MM.1S (cell line): ENCODE measurements at regions not wholly inside any gene's neighbourhood (a gene's known extent, or its start where the extent isn't known, plus 50 kb on each side); places are given as distances from the start of the nearest gene placed in this dataset.

ENCODE experiments used
- DNase-seq: peaks from one replicate; pipeline ENCODE4 v3.0.0-alpha.2; 2015
- H2AFZ ChIP-seq: fragments of 300-600 bp; sonication (generic); 2 replicates; pipeline ENCODE4 v1.6.0; 2016; ENCODE audit warnings: antibody characterized with exemption, low read length
- H3F3A ChIP-seq: fragments of 300-600 bp; sonication (generic); 2 replicates; pipeline ENCODE4 v1.6.1; 2016; ENCODE audit warnings: mild to moderate bottlenecking, antibody characterized with exemption, low read length, moderate library complexity, mixed read lengths; ENCODE audit not compliant: insufficient read depth
- H3K27ac ChIP-seq: fragments of 300-600 bp; sonication (generic); 2 replicates; pipeline ENCODE4 v1.5.1; 2016; ENCODE audit warnings: mild to moderate bottlenecking, low read length
- H3K27me3 ChIP-seq: fragments of 300-600 bp; sonication (generic); replicated peaks from 2 replicates; pipeline ENCODE4 v1.6.0; 2016; ENCODE audit warnings: low read length; ENCODE audit not compliant: insufficient read depth
- H3K36me3 ChIP-seq: fragments of 300-600 bp; sonication (generic); replicated peaks from 2 replicates; pipeline ENCODE4 v1.6.1; 2016; ENCODE audit warnings: mild to moderate bottlenecking, low read length, mixed read lengths; ENCODE audit not compliant: insufficient read depth
- H3K4me1 ChIP-seq: fragments of 300-600 bp; sonication (generic); 2 replicates; pipeline ENCODE4 v1.6.1; 2016; ENCODE audit warnings: low read length, mixed read lengths
- H3K4me2 ChIP-seq: fragments of 300-600 bp; sonication (generic); 2 replicates; pipeline ENCODE4 v1.6.0; 2016; ENCODE audit warnings: low read depth, low read length
- H3K4me3 ChIP-seq: fragments of 300-600 bp; sonication (generic); 2 replicates; pipeline ENCODE4 v1.5.1; 2016; ENCODE audit warnings: low read length, mixed read lengths
- H3K79me2 ChIP-seq: fragments of 300-600 bp; sonication (generic); 2 replicates; pipeline ENCODE4 v1.6.1; 2016; ENCODE audit warnings: mixed run types, low read length, mixed read lengths
- H3K9ac ChIP-seq: fragments of 300-600 bp; sonication (generic); 2 replicates; pipeline ENCODE4 v1.6.1; 2016; ENCODE audit warnings: low read length, mixed read lengths
- H3K9me2 ChIP-seq: fragments of 300-600 bp; sonication (generic); replicated peaks from 2 replicates; pipeline ENCODE4 v1.6.1; 2016; ENCODE audit warnings: mild to moderate bottlenecking, low read length, mixed read lengths; ENCODE audit not compliant: insufficient read depth
- H3K9me3 ChIP-seq: fragments of 300-600 bp; sonication (generic); replicated peaks from 2 replicates; pipeline ENCODE4 v1.6.1; 2016; ENCODE audit warnings: mild to moderate bottlenecking, low read length, mixed read lengths; ENCODE audit not compliant: insufficient read depth
- H4K20me1 ChIP-seq: fragments of 300-600 bp; sonication (generic); 2 replicates; pipeline ENCODE4 v1.6.1; 2016; ENCODE audit warnings: mild to moderate bottlenecking, low read length, moderate library complexity, mixed read lengths; ENCODE audit not compliant: insufficient read depth
- EZH2 ChIP-seq: fragments of 300-600 bp; sonication (generic); optimal IDR thresholded peaks from 2 replicates; pipeline ENCODE3; 2017; ENCODE audit warnings: low read depth, mild to moderate bottlenecking, antibody characterized with exemption, low read length, mixed read lengths
- EZH2phosphoT487 ChIP-seq: fragments of 300-600 bp; sonication (generic); IDR thresholded peaks from 2 replicates; pipeline ENCODE4 v1.6.1; 2018; ENCODE audit warnings: antibody characterized with exemption, low read length
- TF ChIP-seq, protein P1 (sequence below): fragments of 300-600 bp; sonication (generic); IDR thresholded peaks from 2 replicates; pipeline ENCODE4 v1.5.1; 2016; ENCODE audit warnings: antibody characterized with exemption, low read length, mixed read lengths

DNA sequence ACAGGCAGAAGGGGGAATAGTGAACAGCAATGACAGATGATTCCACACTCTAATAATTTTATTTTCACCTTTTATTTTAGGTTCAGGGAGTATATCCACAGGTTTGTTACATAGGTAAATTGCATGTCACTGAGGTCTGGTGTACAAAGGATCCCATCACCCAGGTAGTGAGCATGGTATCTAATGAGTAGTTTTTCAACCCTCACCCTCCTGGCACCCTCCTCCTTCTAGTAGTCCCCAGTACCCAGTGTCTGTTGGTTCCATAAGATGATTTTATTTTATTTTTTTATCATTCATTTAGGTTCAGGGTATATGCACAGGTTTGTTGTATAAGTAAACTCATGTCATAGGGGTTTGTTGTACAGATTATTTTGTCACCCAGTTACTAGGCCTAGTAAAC, 58.6 kb upstream of the UGT8 start:
- no peaks in the 10 kb centered on the region for H3F3A ChIP-seq
- H3K27me3 ChIP-seq: no peaks in the 10 kb centered on the region
- no peaks in the 10 kb centered on the region for H3K9me3 ChIP-seq
- TF ChIP-seq EZH2: no peak
- no peak for TF ChIP-seq EZH2phosphoT487
- TF ChIP-seq, protein P1, sequence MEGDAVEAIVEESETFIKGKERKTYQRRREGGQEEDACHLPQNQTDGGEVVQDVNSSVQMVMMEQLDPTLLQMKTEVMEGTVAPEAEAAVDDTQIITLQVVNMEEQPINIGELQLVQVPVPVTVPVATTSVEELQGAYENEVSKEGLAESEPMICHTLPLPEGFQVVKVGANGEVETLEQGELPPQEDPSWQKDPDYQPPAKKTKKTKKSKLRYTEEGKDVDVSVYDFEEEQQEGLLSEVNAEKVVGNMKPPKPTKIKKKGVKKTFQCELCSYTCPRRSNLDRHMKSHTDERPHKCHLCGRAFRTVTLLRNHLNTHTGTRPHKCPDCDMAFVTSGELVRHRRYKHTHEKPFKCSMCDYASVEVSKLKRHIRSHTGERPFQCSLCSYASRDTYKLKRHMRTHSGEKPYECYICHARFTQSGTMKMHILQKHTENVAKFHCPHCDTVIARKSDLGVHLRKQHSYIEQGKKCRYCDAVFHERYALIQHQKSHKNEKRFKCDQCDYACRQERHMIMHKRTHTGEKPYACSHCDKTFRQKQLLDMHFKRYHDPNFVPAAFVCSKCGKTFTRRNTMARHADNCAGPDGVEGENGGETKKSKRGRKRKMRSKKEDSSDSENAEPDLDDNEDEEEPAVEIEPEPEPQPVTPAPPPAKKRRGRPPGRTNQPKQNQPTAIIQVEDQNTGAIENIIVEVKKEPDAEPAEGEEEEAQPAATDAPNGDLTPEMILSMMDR: no peak
- H3K9ac ChIP-seq: no peak overlapping the region
- no peaks in the 10 kb centered on the region for H3K9me2 ChIP-seq
- no peak overlapping the region for H3K4me2 ChIP-seq
- H2AFZ ChIP-seq: no peak overlapping the region
- H3K79me2 ChIP-seq: no peaks in the 10 kb centered on the region
- H3K27ac ChIP-seq: no peak overlapping the region
- DNase-seq: no peak
- H3K36me3 ChIP-seq: no peaks in the 10 kb centered on the region
- H4K20me1 ChIP-seq: no peaks in the 10 kb centered on the region
- no peak overlapping the region for H3K4me3 ChIP-seq
- H3K4me1 ChIP-seq: no peaks in the 10 kb centered on the region

DNA sequence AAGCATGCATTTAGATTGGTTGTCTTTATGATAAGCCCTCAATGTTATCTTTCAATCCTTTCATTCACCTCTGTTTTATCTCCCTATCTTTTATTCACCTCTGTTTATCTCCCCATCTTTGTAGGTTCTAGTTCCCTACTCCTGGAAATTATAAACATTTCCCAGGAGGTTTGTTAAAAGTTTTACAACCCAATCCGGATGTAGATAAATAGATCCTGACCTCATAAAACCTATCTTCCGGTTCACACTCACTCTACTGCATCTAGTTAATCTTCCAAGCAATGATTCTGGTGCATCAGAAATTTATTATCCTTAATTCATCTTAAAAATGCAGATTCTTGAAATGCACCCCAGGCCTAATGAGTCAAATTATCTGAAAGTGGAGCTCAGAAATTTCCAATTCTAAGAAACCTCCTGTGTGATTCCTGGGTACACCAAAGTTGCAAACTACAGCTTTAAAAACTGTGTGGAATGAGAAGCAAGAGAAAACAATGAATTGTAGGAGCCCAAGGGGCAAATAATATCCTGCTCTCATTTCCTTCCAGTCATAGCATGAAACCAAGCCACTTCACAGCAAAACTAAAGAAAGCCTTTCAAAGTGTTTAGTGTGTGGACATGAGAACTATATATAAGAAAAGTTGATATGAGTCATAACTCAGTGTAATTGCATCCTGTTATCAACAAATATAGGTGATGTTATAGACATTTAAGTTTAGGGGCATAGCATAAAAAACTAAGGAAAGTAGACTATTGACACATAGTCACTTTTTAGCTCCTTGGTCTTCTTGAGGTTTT, 51.1 kb upstream of the UGT8 start:
- Histone ChIP-seq H2AFZ (no peak overlapping the region), H3K4me1 (no peaks in the 10 kb centered on the region), H3K36me3 (no peaks in the 10 kb centered on the region), H3K27ac (no peak overlapping the region), H3F3A (no peaks in the 10 kb centered on the region), H3K79me2 (no peaks in the 10 kb centered on the region), H3K4me3 (no peak overlapping the region), H3K9ac (no peak overlapping the region), H4K20me1 (no peaks in the 10 kb centered on the region), H3K27me3 (no peaks in the 10 kb centered on the region), H3K9me3 (no peaks in the 10 kb centered on the region), H3K9me2 (no peaks in the 10 kb centered on the region), H3K4me2 (no peak overlapping the region)
- no peak for DNase-seq
- TF ChIP-seq EZH2phosphoT487 (no peak), EZH2 (no peak)
- TF ChIP-seq, protein P1: no peak
